ENCODE measurements at regions not wholly inside any gene's neighbourhood (a gene's known extent, or its start where the extent isn't known, plus 50 kb on each side); places are given as distances from the start of the nearest gene placed in this dataset.

- TF ChIP-seq, protein P1, sequence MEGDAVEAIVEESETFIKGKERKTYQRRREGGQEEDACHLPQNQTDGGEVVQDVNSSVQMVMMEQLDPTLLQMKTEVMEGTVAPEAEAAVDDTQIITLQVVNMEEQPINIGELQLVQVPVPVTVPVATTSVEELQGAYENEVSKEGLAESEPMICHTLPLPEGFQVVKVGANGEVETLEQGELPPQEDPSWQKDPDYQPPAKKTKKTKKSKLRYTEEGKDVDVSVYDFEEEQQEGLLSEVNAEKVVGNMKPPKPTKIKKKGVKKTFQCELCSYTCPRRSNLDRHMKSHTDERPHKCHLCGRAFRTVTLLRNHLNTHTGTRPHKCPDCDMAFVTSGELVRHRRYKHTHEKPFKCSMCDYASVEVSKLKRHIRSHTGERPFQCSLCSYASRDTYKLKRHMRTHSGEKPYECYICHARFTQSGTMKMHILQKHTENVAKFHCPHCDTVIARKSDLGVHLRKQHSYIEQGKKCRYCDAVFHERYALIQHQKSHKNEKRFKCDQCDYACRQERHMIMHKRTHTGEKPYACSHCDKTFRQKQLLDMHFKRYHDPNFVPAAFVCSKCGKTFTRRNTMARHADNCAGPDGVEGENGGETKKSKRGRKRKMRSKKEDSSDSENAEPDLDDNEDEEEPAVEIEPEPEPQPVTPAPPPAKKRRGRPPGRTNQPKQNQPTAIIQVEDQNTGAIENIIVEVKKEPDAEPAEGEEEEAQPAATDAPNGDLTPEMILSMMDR (optimal IDR thresholded peaks at IDR 0.05 in 1 of 3, IDR thresholded peaks at IDR 0.05 in 1 of 3, conservative IDR thresholded peaks at IDR 0.05 in 1 of 3; ENCODE audit: extremely low read depth in 1 of 3, insufficient read depth in 2 of 3, low read length in 3 of 3) = no peak
- TF ChIP-seq EZH2 (IDR thresholded peaks at IDR 0.05; ENCODE audit: low read length) = no peak
Observed at GRCh38 chr10:43939389-43939938, 290.8 kb upstream of the ZNF32 start.
